ENCODE measurements at regions not wholly inside any gene's neighbourhood (a gene's known extent, or its start where the extent isn't known, plus 50 kb on each side); places are given as distances from the start of the nearest gene placed in this dataset.

DNA sequence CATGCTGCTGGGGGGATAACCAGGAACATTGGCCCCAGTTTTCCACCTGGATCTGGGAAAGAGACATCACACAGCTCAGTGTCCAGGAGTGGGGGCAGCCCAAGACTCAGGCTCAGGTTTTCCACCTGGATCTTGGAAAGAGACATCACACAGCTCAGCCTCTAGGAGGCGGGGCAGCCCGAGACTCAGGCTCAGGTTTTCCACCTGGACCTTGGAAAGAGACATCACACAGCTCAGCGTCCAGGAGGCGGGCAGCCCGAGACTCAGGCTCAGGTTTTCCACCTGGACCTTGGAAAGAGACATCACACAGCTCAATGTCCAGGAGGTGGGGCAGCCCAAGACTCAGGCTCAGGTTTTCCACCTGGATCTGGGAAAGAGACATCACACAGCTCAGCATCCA lies 361.6 kb downstream of the THBS2 start:
- no peak overlapping the region for H3K9ac ChIP-seq (ENCODE audit: low read length)
- DNase-seq: no peak
- no peaks in the 10 kb centered on the region for H3K79me1 ChIP-seq (replicated peaks; ENCODE audit: low read length, poor library complexity, severe bottlenecking)
- no peak overlapping the region for H3K4me3 ChIP-seq (ENCODE audit: insufficient read depth in 1 of 2, low read depth in 1 of 2, low read length in 2 of 2)
- H3K4me1 ChIP-seq (ENCODE audit: control insufficient read depth, insufficient read depth, low read depth, low read length): peaks cover 2% of the 10 kb centered on the region
- no peaks in the 10 kb centered on the region for H3K9me3 ChIP-seq (ENCODE audit: control insufficient read depth, low read length)
- H3K18ac ChIP-seq (ENCODE audit: low read depth in 1 of 2, low read length in 2 of 2): no peak overlapping the region
- no peaks in the 10 kb centered on the region for H3K36me3 ChIP-seq (ENCODE audit: control insufficient read depth in 1 of 2, insufficient read depth in 2 of 2, low read depth in 1 of 2, low read length in 2 of 2)
- H2AK5ac ChIP-seq (ENCODE audit: low read length, severe bottlenecking): no peak overlapping the region
- H3K4ac ChIP-seq (ENCODE audit: low read depth in 1 of 2, low read length in 2 of 2): no peak overlapping the region
- no peak overlapping the region for H2AFZ ChIP-seq (ENCODE audit: low read depth, low read length)
- H2BK15ac ChIP-seq (ENCODE audit: low read depth, poor library complexity, severe bottlenecking): no peak overlapping the region
- no peak overlapping the region for H3K27ac ChIP-seq (ENCODE audit: low read length, poor library complexity, severe bottlenecking)
- no peak overlapping the region for H2BK12ac ChIP-seq (ENCODE audit: low read length in 2 of 2)
- H3K23ac ChIP-seq (ENCODE audit: low read length in 2 of 2): no peak overlapping the region
- no peak overlapping the region for H3K4me2 ChIP-seq (ENCODE audit: low read length, poor library complexity, severe bottlenecking)
- 67% methylated on average over 5 of the region's 5 CpGs for WGBS
- peaks cover 15 to 41% of the 10 kb centered on the region in 2 experiments for H3K27me3 ChIP-seq (ENCODE audit: control insufficient read depth in 1 of 2, insufficient read depth in 1 of 2, low read length in 2 of 2)
- no peak overlapping the region for H3K14ac ChIP-seq (ENCODE audit: low read length in 2 of 2)
- no peak overlapping the region for H4K8ac ChIP-seq (ENCODE audit: low read length)
- H2BK120ac ChIP-seq (ENCODE audit: low read depth, low read length): no peak overlapping the region
- H2BK5ac ChIP-seq (ENCODE audit: low read depth, low read length, poor library complexity, severe bottlenecking): no peak overlapping the region
- no peak overlapping the region for H4K91ac ChIP-seq (ENCODE audit: low read length)

DNA sequence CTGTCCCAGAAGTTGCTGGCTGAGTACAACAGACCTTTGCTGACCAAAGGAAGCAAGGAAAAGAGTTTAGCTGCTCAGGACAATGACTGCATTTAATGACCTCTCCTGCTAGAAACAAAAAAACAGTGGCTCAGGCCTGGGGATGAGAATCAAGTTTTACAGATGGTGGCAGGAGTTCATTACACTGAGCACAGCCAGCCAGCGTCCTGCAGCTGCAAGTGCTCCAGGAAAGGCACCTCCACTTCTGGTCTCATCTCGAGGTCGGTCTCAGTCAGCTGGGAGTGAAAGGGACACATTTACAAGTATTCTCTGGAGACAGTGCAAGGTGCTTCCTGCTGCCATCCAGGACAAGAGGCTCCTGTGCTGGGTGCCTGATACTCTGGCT lies 362.7 kb downstream of the THBS2 start:
- H2AFZ ChIP-seq (ENCODE audit: low read depth, low read length): no peak overlapping the region
- no peak overlapping the region for H2BK5ac ChIP-seq (ENCODE audit: low read depth, low read length, poor library complexity, severe bottlenecking)
- peaks cover 7% of the 10 kb centered on the region for H3K4me1 ChIP-seq (ENCODE audit: control insufficient read depth, insufficient read depth, low read depth, low read length)
- no peak overlapping the region for H2BK12ac ChIP-seq (ENCODE audit: low read length in 2 of 2)
- no peaks in the 10 kb centered on the region for H3K79me1 ChIP-seq (replicated peaks; ENCODE audit: low read length, poor library complexity, severe bottlenecking)
- no peaks in the 10 kb centered on the region for H3K36me3 ChIP-seq (ENCODE audit: control insufficient read depth in 1 of 2, insufficient read depth in 2 of 2, low read depth in 1 of 2, low read length in 2 of 2)
- no peak overlapping the region for H3K23ac ChIP-seq (ENCODE audit: low read length in 2 of 2)
- H4K8ac ChIP-seq (ENCODE audit: low read length): no peak overlapping the region
- H3K27me3 ChIP-seq (ENCODE audit: control insufficient read depth in 1 of 2, insufficient read depth in 1 of 2, low read length in 2 of 2): peaks cover 15 to 41% of the 10 kb centered on the region in 2 experiments
- no peak overlapping the region for H3K4me3 ChIP-seq (ENCODE audit: insufficient read depth in 1 of 2, low read depth in 1 of 2, low read length in 2 of 2)
- DNase-seq: no peak
- H3K4ac ChIP-seq (ENCODE audit: low read depth in 1 of 2, low read length in 2 of 2): no peak overlapping the region
- no peak overlapping the region for H2BK120ac ChIP-seq (ENCODE audit: low read depth, low read length)
- no peak overlapping the region for H3K27ac ChIP-seq (ENCODE audit: low read length, poor library complexity, severe bottlenecking)
- H2AK5ac ChIP-seq (ENCODE audit: low read length, severe bottlenecking): no peak overlapping the region
- WGBS: 82% methylated on average over 3 of the region's 3 CpGs
- H4K91ac ChIP-seq (ENCODE audit: low read length): no peak overlapping the region
- H3K9ac ChIP-seq (ENCODE audit: low read length): no peak overlapping the region
- no peak overlapping the region for H3K14ac ChIP-seq (ENCODE audit: low read length in 2 of 2)
- H3K4me2 ChIP-seq (ENCODE audit: low read length, poor library complexity, severe bottlenecking): no peak overlapping the region
- H2BK15ac ChIP-seq (ENCODE audit: low read depth, poor library complexity, severe bottlenecking): no peak overlapping the region
- no peaks in the 10 kb centered on the region for H3K9me3 ChIP-seq (ENCODE audit: control insufficient read depth, low read length)
- no peak overlapping the region for H3K18ac ChIP-seq (ENCODE audit: low read depth in 1 of 2, low read length in 2 of 2)

DNA sequence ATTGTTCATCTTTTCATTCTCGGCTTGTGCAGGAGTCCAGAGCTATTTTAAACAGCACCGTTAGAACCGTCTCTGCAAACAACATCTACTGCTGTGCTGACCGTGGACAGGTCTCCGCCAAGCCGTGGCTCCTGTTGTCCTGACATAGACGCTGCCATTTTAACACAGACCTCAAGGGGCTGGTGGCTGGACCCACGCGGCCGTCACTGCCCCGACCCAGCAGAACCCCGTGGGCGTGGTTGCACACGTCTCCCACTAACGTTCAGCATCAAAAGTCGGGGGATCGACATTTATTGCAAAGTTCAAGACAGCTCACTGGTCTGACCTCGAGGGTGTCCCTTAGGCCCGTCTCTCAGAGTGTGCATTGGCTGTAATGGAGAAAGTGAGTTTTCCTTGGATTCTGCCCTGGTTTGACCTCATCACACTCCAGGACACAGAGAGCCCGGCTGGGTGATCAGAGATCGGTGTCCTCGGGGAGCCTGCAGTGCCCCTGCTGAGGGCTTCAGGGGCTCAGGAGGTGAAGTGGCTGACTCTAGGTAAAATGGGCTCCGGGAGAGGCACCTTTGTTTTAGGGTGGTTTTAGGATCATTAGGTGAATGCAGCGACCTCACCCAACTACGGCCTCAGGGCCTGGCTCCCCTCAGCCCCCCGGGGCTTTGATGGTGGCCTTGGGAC lies 363.2 kb downstream of the THBS2 start:
- Histone ChIP-seq H3K18ac (ENCODE audit: low read depth in 1 of 2, low read length in 2 of 2) (no peak overlapping the region), H2BK15ac (ENCODE audit: low read depth, poor library complexity, severe bottlenecking) (no peak overlapping the region), H3K27me3 (ENCODE audit: control insufficient read depth in 1 of 2, insufficient read depth in 1 of 2, low read length in 2 of 2) (peaks cover 15 to 41% of the 10 kb centered on the region in 2 experiments), H2BK12ac (ENCODE audit: low read length in 2 of 2) (no peak overlapping the region), H3K4ac (ENCODE audit: low read depth in 1 of 2, low read length in 2 of 2) (no peak overlapping the region), H3K79me1 (replicated peaks; ENCODE audit: low read length, poor library complexity, severe bottlenecking) (no peaks in the 10 kb centered on the region), H4K91ac (ENCODE audit: low read length) (no peak overlapping the region), H3K4me3 (ENCODE audit: insufficient read depth in 1 of 2, low read depth in 1 of 2, low read length in 2 of 2) (no peak overlapping the region), H3K4me2 (ENCODE audit: low read length, poor library complexity, severe bottlenecking) (no peak overlapping the region), H3K9ac (ENCODE audit: low read length) (no peak overlapping the region), H3K9me3 (ENCODE audit: control insufficient read depth, low read length) (no peaks in the 10 kb centered on the region), H4K8ac (ENCODE audit: low read length) (no peak overlapping the region), H2AFZ (ENCODE audit: low read depth, low read length) (no peak overlapping the region), H3K27ac (ENCODE audit: low read length, poor library complexity, severe bottlenecking) (no peak overlapping the region), H2AK5ac (ENCODE audit: low read length, severe bottlenecking) (no peak overlapping the region), H3K4me1 (ENCODE audit: control insufficient read depth, insufficient read depth, low read depth, low read length) (peaks cover 8% of the 10 kb centered on the region), H2BK120ac (ENCODE audit: low read depth, low read length) (no peak overlapping the region), H3K36me3 (ENCODE audit: control insufficient read depth in 1 of 2, insufficient read depth in 2 of 2, low read depth in 1 of 2, low read length in 2 of 2) (no peaks in the 10 kb centered on the region), H3K14ac (ENCODE audit: low read length in 2 of 2) (no peak overlapping the region), H3K23ac (ENCODE audit: low read length in 2 of 2) (no peak overlapping the region), H2BK5ac (ENCODE audit: low read depth, low read length, poor library complexity, severe bottlenecking) (no peak overlapping the region)
- no peak for DNase-seq
- WGBS: 83% methylated on average over 26 of the region's 26 CpGs

DNA sequence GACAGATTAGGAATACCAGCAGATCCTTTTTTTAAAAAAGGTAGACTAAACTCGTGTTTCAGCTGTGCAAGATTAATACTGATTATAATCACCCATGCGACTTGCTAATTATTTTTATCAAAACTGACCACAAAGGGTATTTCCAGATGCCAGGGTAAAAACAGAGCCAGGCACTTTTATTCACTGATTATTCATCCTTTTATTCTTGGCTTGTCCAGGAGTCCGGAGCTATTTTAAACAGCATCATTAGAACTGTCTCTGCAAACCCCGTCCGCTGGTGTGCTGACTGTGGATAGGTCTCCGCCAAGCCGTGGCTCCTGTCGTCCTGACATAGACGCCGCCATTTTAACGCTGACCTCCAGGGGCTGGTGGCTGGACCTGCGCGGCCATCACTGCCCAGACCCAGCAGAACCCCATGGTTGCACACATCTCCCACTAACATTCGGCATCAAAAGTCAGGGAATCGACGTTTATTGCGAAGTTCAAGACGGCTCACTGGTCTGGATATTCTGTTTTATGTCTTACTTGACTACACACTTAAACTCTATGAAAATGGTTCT lies 364.8 kb downstream of the THBS2 start:
- 91% methylated on average over 13 of the region's 18 CpGs for WGBS
- H3K18ac ChIP-seq (ENCODE audit: low read depth in 1 of 2, low read length in 2 of 2): no peak overlapping the region
- H3K4me1 ChIP-seq (ENCODE audit: control insufficient read depth, insufficient read depth, low read depth, low read length): peaks cover 13% of the 10 kb centered on the region
- no peak overlapping the region for H3K4me2 ChIP-seq (ENCODE audit: low read length, poor library complexity, severe bottlenecking)
- no peaks in the 10 kb centered on the region for H3K79me1 ChIP-seq (replicated peaks; ENCODE audit: low read length, poor library complexity, severe bottlenecking)
- no peak overlapping the region for H3K27ac ChIP-seq (ENCODE audit: low read length, poor library complexity, severe bottlenecking)
- no peaks in the 10 kb centered on the region for H3K9me3 ChIP-seq (ENCODE audit: control insufficient read depth, low read length)
- no peak overlapping the region for H2AFZ ChIP-seq (ENCODE audit: low read depth, low read length)
- no peak overlapping the region for H3K4me3 ChIP-seq (ENCODE audit: insufficient read depth in 1 of 2, low read depth in 1 of 2, low read length in 2 of 2)
- H3K36me3 ChIP-seq (ENCODE audit: control insufficient read depth in 1 of 2, insufficient read depth in 2 of 2, low read depth in 1 of 2, low read length in 2 of 2): no peaks in the 10 kb centered on the region
- H2AK5ac ChIP-seq (ENCODE audit: low read length, severe bottlenecking): no peak overlapping the region
- no peak overlapping the region for H3K23ac ChIP-seq (ENCODE audit: low read length in 2 of 2)
- no peak overlapping the region for H2BK5ac ChIP-seq (ENCODE audit: low read depth, low read length, poor library complexity, severe bottlenecking)
- H4K8ac ChIP-seq (ENCODE audit: low read length): no peak overlapping the region
- H4K91ac ChIP-seq (ENCODE audit: low read length): no peak overlapping the region
- no peak overlapping the region for H2BK15ac ChIP-seq (ENCODE audit: low read depth, poor library complexity, severe bottlenecking)
- DNase-seq: no peak
- H3K9ac ChIP-seq (ENCODE audit: low read length): no peak overlapping the region
- H3K4ac ChIP-seq (ENCODE audit: low read depth in 1 of 2, low read length in 2 of 2): no peak overlapping the region
- H3K14ac ChIP-seq (ENCODE audit: low read length in 2 of 2): no peak overlapping the region
- H3K27me3 ChIP-seq (ENCODE audit: control insufficient read depth in 1 of 2, insufficient read depth in 1 of 2, low read length in 2 of 2): peaks cover 15 to 41% of the 10 kb centered on the region in 2 experiments
- H2BK120ac ChIP-seq (ENCODE audit: low read depth, low read length): no peak overlapping the region
- H2BK12ac ChIP-seq (ENCODE audit: low read length in 2 of 2): no peak overlapping the region
